ENCODE measurements at regions not wholly inside any gene's neighbourhood (a gene's known extent, or its start where the extent isn't known, plus 50 kb on each side); places are given as distances from the start of the nearest gene placed in this dataset.
A peak's percentile ranks its signal among the peaks of the same experiment; 100 is the strongest.

DNA sequence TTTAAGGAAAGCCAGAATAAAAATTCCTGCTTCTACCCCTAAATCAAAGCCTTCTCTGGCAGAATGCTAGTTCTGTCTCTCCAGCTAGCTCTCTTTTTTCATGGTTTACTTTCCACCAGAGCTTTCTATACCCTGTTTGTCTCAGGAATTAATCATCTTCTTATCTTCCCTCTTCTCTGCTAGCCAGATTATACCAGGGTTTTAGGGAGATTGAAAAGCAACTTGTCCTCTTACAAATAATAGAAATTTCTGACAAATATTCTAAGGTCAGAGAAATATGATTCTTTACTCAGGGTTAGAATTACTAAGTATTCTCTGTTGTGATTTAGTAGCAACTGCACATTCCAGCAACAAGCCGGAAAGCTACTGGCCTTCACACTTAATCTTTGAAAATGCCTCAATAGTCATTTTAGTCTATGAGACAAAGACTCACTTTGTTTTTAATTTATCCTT is 166.4 kb downstream of the TANC2 start:
- no peak for DNase-seq (ENCODE audit: low spot score)

DNA sequence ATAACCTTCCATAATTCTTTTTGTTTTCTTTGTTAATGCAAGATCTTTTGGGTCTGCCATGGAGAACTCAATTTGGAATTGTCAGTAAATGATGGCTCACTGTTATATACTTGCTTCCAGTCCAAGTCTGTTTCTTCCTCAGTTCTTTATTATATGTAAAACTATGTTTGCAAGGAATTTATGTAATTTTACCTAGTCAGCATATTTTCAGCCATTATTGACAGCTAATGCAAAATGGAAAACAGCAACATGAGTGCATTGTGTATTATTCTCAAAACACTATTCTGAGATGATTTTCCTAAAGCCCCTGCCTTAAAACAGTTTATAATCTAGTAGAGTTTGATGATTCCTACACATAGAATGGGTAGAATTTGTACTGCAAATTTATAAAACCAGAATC is 167.5 kb downstream of the TANC2 start:
- no peak for DNase-seq (ENCODE audit: low spot score)

DNA sequence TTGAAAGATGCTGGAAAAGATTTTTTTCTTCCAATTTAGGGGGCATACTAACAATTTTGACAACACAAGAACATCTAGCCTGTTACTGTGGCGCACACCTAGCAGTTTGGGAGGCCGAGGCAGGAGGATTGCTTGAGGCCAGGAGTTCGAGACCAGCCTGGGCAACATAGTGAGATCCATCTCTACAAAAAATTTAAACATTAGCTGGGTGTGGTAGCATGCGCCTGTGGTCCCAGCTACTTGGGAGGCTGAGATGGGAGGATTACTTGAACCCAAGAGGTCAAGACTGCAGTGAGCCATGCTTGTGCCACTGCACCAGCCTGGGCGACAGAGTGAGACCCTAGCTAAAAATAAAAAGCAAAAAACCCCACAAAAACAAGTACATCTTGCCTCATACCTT is 168.8 kb downstream of the TANC2 start:
- DNase-seq (ENCODE audit: low spot score) = no peak

DNA sequence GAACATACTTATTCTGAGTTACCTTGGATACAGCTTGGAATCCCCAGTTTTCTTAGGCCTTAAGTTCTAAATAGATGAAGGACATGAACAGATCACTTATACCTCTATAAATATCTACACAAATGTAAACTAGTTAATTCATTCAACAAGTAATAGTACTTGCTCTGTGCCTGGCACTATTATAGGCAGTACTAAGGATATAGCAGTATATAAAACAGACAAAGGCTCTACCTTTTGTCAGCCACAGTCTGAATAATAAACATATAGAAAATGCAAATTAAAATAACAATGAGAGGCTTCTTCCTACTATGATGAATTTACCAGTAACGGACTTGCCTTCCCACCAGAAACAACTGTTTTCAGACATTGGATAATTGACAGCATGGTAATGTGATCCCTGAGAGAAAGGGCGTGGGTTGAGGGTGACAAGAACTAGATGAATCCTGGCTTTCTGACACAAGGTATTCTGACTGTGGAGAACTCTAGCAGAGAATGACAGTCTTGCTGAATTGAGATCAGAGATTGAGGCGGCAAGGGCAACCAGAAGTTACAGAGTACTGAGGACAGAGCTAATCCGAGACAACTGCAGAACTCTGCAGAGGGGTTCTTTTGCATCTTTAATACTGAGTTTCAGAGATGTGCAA is 170.5 kb downstream of the TANC2 start:
- DNase-seq (ENCODE audit: low spot score) = peak; percentile 69

DNA sequence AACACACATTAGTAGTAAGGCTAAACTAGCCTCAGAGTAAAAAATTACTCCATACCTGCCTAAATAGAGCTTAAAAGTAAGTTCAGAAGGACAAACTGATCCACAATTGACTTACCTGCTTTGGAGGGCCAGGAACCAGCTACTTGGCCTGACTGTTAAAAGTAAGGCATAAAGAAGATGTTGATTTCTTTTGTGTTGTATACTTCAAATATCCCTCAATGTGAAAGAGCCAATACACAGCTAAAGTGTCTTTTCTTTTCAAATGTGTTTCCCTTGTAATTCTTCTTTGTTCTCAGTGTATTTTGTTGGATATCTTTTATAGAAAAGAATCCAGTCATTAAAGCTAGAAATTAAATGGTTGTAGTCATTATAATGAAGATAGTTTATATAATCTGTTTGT is 171.1 kb downstream of the TANC2 start:
- no peak for DNase-seq (ENCODE audit: low spot score)

DNA sequence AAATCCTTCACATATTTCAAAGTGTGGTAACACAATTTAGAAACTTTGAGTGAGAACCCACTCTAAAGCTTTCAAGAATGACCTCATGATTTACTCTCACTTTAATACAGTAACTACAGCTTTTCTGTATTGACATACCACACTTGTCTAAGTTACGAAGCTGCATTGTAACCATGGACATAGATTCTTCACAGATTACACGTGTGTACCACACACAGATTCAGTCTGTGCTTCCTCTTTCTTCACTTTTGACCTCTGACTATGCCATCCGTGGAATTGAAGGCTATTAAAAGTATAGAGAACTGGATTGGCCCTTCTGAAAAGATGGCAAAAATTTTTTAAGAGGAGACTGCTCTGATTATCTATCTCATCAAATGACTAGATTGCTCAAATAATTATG is 172.7 kb downstream of the TANC2 start:
- no peak for DNase-seq (ENCODE audit: low spot score)

DNA sequence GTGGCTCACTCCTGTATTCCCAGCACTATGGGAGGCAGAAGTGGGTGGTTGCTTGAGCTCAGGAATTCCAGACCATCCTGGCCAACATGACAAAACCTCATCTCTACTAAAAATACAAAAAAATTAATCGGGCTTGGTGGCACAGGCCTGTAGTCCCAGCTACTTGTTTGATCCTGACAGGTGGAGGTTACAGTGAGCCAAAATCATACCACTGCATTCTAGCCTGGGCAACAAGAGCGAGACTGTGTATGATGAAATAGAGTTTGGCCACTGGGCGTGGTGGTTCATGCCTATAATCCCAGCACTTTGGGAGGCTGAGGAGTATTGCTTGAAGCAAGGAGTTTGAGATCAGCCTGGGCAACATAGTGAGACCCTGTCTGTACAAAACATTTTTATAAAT is 173.3 kb downstream of the TANC2 start:
- DNase-seq (ENCODE audit: low spot score) = no peak

DNA sequence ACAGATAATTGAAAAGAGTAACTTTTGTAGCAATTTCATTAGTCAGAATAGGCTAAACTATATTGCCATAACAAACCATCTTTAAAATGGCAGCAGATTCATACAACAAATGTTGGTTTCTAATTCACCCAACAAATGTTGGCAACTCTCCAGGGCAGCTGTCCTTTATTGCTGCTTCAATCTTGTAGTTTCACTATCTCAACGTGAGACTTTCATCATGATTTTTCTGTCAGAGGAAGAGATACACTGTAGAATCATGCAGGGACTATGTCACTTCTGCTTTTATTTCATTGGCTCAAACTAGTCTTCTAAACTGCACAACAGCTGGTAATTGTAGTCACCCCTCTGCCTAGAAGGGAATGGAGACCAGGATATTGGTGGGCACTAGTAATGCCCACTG is 174.2 kb downstream of the TANC2 start:
- no peak for DNase-seq (ENCODE audit: low spot score)

DNA sequence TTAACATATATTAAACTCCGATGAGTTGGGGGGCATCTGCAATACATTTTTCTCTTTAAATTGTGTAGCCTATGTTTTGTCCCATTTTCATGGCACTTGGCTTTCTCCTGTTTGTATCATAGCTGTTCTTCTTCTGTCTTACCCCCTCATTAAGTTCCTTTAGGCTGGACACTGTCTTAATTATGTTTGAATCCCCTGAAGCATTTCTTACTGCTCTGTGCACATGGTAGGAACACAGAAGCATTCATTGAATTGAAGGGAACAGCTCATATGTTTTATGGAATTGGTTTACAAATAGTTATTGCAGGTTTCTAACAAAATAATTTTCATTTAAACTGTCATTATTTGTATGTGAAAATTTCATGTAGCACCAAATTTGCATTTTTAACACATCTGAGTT is 176.8 kb downstream of the TANC2 start:
- DNase-seq (ENCODE audit: low spot score) = no peak

DNA sequence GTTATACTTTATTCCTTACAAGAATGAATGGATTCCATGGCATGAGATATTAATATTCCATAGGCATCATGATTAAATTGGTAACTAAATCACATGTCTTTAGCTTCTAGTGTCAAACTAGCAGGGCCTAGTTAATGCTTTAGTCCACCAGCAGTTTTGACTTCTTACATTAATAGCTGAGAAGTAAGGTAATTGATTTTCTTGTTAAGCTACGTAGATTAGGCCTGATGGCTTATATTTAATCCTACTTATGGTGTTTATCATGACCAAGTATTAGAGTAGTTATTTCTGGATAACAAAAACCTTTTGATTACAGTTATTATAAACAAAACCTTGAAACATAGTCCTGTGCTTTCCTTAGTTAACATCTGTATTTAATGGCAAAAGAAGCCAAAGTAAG is 184.5 kb downstream of the TANC2 start:
- no peak for DNase-seq (ENCODE audit: low spot score)

DNA sequence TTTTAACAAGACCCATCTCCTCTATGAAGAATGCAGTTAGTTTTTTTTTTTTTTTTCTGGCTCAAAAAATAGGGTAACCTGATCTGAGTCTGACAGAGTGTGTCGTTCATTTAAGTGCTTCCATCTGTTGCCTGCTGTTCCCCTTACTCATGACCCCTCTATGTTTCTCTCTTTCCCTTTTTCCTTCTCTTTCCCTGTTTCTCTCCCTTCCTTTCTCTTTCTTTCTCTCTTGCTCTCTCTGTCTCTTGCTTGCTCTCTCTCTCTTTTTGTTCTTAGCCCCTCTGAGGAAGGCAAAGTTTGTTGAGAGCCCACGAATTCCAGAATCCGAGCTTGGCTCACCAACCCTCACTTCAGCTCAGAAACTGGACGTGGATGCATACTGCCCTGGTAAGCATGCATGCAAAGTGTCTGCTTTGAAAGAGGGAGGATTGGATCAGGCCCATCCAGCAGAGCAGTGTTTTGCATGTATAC is 185.0 kb downstream of the TANC2 start:
- DNase-seq (ENCODE audit: low spot score) = no peak

DNA sequence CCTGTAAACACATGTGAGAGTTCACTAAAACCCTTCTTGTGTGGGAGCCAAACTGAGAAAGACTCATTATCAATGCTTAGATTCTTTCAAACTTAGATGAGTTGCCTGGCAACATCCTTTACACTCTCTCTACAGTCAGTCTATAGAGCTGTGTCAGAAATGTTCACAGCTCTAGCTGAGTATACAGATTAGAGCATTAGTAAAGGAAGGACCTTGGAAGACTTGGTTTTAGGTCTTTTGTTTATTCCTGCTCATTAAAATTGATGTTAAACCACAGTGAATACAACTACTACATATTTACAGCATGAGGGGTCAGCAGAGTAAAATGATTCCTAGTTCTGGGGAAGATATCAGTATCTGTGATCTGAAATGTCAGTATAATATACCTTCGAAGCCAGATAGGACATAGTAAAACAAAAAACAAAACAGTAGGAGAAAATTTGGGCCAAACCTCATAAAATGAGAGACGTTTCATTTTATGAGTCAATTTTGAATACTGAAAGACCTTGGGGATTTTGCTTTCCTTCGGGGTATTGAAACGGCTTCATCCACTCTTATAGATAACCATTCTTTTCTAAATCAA is 186.0 kb downstream of the TANC2 start:
- no peak for DNase-seq (ENCODE audit: low spot score)

DNA sequence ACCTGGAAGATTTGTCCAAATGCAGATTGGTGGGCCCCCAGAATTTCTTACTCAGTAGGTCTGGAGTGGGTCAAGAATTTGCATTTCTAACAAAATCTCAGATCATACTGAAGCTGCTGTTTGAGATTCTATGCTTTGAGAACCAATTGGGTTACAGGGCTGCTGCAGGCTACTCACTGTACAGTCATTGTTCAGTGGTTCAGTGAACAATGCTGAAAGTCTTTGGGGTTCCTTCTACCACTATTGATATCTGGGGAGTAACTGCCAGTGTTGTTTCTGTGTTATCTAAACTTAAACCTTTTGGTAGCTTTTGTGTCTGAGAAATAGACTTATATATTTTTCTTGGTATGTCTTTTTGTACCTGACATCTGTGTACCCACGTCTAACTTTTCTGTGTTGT is 187.5 kb downstream of the TANC2 start:
- DNase-seq (ENCODE audit: low spot score) = peak; percentile 63

DNA sequence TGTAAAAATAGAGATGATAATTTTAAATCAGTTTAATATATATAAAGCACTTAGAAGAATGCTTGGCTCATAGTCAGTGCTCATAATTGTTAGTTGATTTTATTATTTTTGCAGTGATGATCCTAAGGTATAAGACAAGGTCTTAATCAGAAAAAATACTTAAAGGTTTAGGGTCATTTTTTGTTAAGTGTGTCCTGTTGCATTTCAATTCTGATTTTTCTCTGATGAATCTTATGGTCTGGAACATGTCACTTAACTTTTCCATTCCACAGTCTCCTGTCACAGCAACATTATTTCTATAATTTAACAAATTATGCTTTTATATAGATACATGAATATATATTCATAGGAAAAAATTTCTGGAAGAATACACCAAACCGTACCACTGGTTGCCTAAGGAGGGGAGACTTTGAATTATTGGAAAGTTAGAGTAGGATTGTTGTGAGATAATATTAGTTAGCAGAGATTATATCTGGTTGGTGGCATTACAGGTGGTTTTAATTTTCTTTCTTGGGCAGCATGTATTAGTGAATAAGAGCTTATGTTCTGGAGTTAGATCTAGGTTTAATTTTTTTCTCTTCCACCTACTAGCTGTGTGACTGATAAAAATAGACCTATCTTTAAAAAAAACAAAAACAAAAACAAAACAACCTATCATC is 188.7 kb downstream of the TANC2 start:
- no peak for DNase-seq (ENCODE audit: low spot score)

DNA sequence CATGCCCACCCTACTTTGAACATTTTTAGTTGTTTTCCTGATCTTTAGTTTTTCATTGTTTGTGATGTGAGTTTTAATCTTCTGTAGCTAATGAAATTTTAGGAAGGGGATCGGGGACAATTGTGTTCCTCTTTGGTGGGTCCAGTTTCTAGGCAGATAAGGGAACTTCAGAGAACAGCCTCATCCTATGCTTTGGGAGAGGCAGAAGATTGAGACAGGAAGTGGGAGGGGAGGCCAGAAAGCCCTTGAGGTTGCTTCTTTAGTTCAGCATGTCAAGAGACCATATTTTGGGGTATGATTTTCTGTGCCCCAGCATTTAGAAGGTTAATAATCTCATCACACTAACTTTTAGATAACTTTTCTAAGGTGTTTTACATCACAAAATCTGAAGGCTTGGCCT is 191.0 kb downstream of the TANC2 start:
- no peak for DNase-seq (ENCODE audit: low spot score)

DNA sequence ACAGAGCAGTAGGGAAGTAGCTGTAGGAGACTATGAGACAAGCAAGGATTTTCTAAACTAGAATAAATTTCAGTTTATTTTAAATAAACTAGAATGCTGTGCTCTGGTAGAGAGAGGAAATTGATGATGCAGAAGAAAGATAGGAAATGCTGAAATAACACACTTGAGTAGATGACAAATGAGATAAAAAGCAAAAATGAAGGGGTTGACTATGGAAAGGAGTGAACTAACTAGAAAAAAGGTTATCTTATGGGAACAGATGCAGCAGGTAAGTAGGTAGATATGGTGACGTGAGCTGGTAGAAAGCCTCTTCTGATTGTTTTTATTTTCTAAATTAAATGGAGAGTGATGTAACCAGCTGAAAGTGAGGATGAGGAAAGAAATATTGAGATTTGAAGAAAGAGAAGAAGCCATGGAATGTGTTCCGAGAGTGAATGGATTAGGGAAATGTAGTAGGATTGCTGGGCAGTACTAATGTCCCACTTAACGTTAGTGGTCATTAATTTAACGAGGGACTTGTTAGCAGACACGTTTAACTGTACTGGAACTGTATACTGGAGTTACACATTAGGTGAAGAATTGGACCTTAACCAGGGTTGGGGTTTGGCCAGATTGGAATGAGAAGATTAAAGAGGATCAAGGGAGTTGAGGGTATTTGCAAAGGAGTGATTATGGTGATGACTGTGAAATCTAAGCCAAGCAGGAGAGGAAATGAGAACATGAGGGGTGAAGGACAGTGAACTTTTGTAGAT is 196.5 kb downstream of the TANC2 start:
- DNase-seq (ENCODE audit: low spot score) = no peak

DNA sequence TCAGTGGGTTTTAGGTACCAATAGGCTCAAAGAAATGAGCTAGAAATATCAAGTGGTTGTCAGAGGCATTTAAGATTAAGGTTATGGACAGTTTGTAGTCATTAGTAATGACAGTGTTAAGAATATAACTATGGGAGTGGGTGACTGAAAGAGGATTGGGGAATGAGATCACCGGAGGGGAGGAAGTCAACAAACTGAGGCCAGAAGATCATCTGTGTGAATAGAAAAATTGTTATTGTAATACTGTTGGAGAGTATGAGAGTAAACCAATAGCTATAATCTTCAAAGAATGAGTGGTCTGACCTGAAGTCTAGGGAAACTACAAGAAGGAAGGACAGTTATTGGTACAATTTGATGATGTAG is 197.1 kb downstream of the TANC2 start:
- no peak for DNase-seq (ENCODE audit: low spot score)

DNA sequence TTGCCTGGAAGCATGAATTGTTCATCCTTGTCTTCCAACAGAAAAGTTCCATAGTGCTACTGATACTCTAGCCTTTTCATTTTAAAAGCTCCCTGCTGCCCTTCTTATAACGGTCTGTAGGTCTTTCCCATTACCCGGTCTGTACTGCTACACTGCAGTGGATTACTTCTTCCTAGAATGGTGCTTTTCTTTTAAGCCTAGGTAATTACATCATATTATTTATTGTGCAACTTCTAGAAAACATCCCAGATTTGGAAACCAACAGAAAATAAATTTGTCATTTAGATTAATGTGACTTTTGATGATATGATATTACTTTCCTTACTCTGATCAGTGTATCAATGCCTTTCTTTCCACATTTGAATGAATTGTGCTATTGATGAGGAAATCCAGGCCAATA is 199.4 kb downstream of the TANC2 start:
- DNase-seq (ENCODE audit: low spot score) = no peak

DNA sequence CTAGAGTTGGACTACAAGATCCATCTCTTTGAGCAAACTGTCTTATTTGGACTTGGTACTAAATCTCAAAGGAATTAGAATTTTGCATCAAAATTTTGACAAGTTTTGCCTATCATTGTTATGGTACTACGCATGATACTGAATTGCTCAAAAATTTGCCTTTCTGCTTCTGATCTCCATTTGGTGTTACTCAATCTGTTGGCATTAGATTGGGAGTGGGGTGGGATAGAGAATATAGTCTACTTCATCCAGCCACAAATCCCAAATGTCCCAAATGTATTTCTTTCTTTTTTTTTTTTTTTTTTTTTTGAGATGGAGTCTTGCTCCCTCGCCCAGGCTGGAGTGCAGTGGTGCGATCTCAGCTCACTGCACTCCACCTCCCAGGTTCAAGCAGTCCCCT is 204.8 kb downstream of the TANC2 start:
- DNase-seq (ENCODE audit: low spot score) = no peak

DNA sequence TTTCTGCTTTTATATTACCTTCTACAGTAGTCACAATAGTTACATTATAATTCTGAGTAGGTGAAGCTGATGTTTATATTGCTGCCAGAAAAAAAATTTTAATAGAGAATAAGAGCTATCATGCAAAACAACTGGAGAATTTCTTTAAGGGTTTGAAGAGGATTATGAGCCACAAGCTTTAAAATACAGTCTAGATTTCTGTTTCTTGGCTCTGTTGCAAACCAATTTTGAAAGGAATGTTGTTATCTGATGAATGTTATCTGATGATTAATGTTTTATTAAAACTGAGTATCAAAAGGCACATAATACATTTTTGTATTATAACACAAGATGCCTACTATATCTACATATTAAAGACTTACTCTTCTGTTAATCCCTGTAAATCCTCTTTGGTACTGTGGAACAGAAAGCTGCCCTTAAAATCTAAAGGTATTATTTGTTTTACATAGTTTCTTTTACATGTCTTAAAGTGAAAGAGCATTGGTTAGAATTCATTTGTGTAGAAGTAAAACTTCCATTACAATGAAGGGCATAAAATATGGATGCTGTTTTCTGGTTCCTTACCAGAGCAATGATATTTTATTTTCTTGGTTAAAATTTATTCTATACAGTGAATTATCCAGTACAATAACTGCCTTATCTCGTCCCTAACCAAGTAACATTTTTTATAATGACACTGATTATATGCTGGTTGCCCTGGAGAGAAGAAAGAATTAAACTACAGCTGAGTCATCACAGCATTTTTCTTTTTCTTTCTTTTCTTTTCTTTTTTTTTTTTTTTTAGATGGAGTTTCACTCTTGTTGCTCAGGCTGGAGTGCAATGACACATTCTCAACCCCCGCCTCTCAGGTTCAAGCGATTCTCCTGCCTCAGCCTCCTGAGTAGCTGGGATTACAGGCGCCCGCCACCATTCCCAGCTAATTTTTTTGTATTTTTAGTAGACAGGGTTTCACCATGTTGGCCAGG is 205.7 kb downstream of the TANC2 start:
- no peak for DNase-seq (ENCODE audit: low spot score)

DNA sequence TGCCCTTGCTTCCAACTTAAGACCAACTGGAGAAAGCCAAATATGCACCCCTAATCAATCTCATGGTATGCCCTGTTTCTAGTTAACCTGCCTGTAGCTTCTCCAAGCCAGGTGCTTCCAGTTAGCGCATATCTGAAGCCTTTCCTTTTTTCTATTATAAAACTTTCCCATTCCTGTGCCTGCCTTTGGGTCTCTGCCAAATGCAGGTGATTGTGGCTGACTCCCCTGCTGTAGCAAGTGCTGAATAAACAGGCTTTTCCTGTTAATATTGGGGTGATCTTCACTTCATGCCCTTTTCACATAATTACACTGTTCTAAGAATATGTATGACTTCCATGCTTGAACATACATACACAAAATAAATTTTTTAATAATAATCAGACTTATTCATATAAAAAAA is 207.4 kb downstream of the TANC2 start:
- DNase-seq (ENCODE audit: low spot score) = no peak

DNA sequence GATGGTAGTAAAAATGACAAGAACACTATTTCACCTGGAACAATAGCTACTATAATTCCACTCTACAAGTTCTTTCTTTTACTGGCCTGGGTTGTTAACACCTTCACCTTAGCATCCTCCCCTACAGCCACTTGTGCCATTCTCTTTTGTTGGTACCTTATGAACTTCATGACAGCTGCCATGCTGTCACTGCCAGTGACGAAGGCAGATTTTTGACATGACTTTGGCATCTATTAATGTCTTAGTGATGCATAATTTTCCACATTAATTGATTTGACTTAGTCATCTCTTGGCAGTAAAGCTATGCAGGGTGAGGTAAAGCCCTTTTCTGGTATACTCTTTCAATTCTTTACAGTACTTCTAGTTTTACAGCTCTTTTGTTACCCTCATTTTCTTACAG is 207.9 kb downstream of the TANC2 start:
- DNase-seq (ENCODE audit: low spot score) = peak; percentile 71
